CD4-positive, alpha-beta T cell treated with Interleukin-10 for 1 hour (primary cell): ENCODE measurements at regions not wholly inside any gene's neighbourhood (a gene's known extent, or its start where the extent isn't known, plus 50 kb on each side); places are given as distances from the start of the nearest gene placed in this dataset.

ENCODE experiments used
- DNase-seq: peaks from one replicate; pipeline ENCODE4 v3.0.0-alpha.2; 2020

GRCh38 chrX:78213331-78213730, 73.9 kb upstream of the TAF9B start:
- no peak for DNase-seq

GRCh38 chrX:78199851-78200250, 60.4 kb upstream of the TAF9B start:
- peak; percentile 34 for DNase-seq
